A673 (cell line): ENCODE measurements at regions not wholly inside any gene's neighbourhood (a gene's known extent, or its start where the extent isn't known, plus 50 kb on each side); places are given as distances from the start of the nearest gene placed in this dataset.

Experiments used
- CTCF ChIP-seq: fragments of 300-800, 200-600 bp; sonication (generic); conservative IDR thresholded peaks from 2 replicates; pipeline ENCODE4 v1.5.1; 2017; ENCODE audit warnings: low read depth, mild to moderate bottlenecking, antibody characterized with exemption, low read length, moderate library complexity, mixed read lengths
- EZH2 ChIP-seq: fragments of 200-600 bp; sonication (generic); IDR thresholded peaks from 2 replicates; pipeline ENCODE4 v1.6.1; 2017; ENCODE audit warnings: borderline replicate concordance, low read depth, mild to moderate bottlenecking, mixed read lengths, antibody characterized with exemption, low read length; ENCODE audit not compliant: poor library complexity, severe bottlenecking

GRCh38 chr10:107481881-107482280, 317.4 kb upstream of the SORCS1 start:
- TF ChIP-seq CTCF: no peak
- TF ChIP-seq EZH2: no peak
